BLaER1 treated with 17β-estradiol and CSF1 and Interleukin-3, amounts not matched to agents 10 nM and 100 nM (cell line): ENCODE measurements at regions not wholly inside any gene's neighbourhood (a gene's known extent, or its start where the extent isn't known, plus 50 kb on each side); places are given as distances from the start of the nearest gene placed in this dataset.

Source experiments
- H3K27ac ChIP-seq, 11 experiments: shearing (Covaris generic); formaldehyde crosslinking; 2 replicates each; pipeline ENCODE4 v1.8.1; 2022
- H3K27me3 ChIP-seq, 11 experiments: shearing (Covaris generic); formaldehyde crosslinking; 2 replicates each; pipeline ENCODE4 v1.8.1; 2022
- H3K36me3 ChIP-seq, 11 experiments: shearing (Covaris generic); formaldehyde crosslinking; 2 replicates each; pipeline ENCODE4 v1.8.1; 2022
- H3K4me1 ChIP-seq, 10 experiments: shearing (Covaris generic); formaldehyde crosslinking; 2 replicates each; pipeline ENCODE4 v1.8.1; 2022
- H3K4me2 ChIP-seq, 11 experiments: shearing (Covaris generic); formaldehyde crosslinking; 2 replicates each; pipeline ENCODE4 v1.8.1; 2022
- H3K4me3 ChIP-seq, 10 experiments: shearing (Covaris generic); formaldehyde crosslinking; 2 replicates each; pipeline ENCODE4 v1.8.1; 2022
- H3K9ac ChIP-seq, 11 experiments: shearing (Covaris generic); formaldehyde crosslinking; 2 replicates each; pipeline ENCODE4 v1.8.1; 2022
- H3K9me3 ChIP-seq, 11 experiments: shearing (Covaris generic); formaldehyde crosslinking; replicated peaks in 1 of 11; 2 replicates each; pipeline ENCODE4 v1.8.1; 2022
- H4K20me1 ChIP-seq, 11 experiments: shearing (Covaris generic); formaldehyde crosslinking; 2 replicates each; pipeline ENCODE4 v1.8.1; 2022
- Cebpa-rat ChIP-seq, 11 experiments: shearing (Covaris generic); IDR thresholded peaks; 2 replicates each; pipeline ENCODE4 v1.8.1; 2022

DNA sequence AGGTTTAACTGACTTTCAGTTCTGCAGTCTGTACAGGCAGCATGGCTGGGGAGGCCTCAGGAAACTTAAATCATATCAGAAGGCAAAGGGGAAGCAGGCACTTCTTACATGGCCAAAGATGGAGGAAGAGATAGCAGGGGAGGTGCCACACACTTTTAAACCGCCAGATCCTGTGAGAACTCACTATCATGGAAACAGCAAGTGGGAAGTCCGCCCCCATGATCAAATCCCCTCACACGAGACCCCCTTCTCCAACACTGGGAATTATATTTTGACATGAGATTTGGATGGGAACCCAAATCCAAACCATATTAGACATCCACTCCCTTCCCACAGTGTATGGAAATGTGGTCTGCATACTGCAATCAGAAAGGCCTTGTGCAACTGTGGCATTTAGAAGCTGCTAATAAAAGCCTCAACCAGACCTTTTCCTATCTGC is 148.2 kb downstream of the FCRL5 start:
- Histone ChIP-seq H3K4me2 (peak overlapping the region; percentile 13 to 83 (median 65); a peak in 20 of 22 replicates), H3K9ac (peak overlapping the region in 4 of 11 experiments; percentile 6 to 55 (median 22); a peak in 2 of 22 replicates), H3K4me1 (peaks cover 12 to 33% (median 25%) of the 10 kb centered on the region in 10 experiments), H3K4me3 (no peak overlapping the region), H4K20me1 (no peaks in the 10 kb centered on the region), H3K9me3 (peaks cover 0 to 12% (median 0%) of the 10 kb centered on the region in 11 experiments; a peak in 2 of 22 replicates), H3K27me3 (no peaks in the 10 kb centered on the region), H3K36me3 (no peaks in the 10 kb centered on the region), H3K27ac (peak overlapping the region in 6 of 11 experiments; percentile 3 to 75 (median 44); a peak in 9 of 22 replicates)
- no peak for TF ChIP-seq Cebpa-rat (IDR thresholded peaks at IDR 0.05)

DNA sequence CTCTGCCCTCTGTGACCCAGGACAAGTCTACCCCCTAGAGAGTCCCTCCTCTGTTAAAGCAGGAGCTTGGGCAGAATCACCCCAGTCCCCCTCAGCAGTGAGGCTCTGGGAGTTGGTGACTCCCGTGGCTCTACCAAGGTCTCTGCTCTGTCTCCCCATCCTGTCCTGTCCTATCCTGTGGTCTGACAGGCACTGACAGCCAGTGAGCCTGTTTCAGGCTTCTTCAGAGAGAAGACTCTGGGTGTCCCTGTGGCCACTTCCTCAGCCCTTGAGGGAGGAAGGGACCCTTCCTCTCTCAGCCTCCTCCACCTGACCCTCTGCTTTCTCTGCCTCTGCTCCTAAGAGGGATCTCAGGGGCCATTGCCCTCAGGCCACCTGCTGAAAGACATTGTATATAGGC is 148.7 kb downstream of the FCRL5 start:
- peaks cover 12 to 33% (median 25%) of the 10 kb centered on the region in 10 experiments for H3K4me1 ChIP-seq
- no peaks in the 10 kb centered on the region for H3K27me3 ChIP-seq
- H3K9me3 ChIP-seq, result peaks cover 0 to 12% (median 0%) of the 10 kb centered on the region in 11 experiments; a peak in 2 of 22 replicates
- peak overlapping the region in 7 of 11 experiments; percentile 3 to 75 (median 38); a peak in 10 of 22 replicates for H3K27ac ChIP-seq
- no peak for TF ChIP-seq Cebpa-rat (IDR thresholded peaks at IDR 0.05)
- H3K4me2 ChIP-seq, result peak overlapping the region; percentile 13 to 83 (median 65); a peak in 20 of 22 replicates
- no peak overlapping the region for H3K4me3 ChIP-seq
- no peaks in the 10 kb centered on the region for H4K20me1 ChIP-seq
- no peaks in the 10 kb centered on the region for H3K36me3 ChIP-seq
- peak overlapping the region in 4 of 11 experiments; percentile 6 to 55 (median 22); a peak in 5 of 22 replicates for H3K9ac ChIP-seq

DNA sequence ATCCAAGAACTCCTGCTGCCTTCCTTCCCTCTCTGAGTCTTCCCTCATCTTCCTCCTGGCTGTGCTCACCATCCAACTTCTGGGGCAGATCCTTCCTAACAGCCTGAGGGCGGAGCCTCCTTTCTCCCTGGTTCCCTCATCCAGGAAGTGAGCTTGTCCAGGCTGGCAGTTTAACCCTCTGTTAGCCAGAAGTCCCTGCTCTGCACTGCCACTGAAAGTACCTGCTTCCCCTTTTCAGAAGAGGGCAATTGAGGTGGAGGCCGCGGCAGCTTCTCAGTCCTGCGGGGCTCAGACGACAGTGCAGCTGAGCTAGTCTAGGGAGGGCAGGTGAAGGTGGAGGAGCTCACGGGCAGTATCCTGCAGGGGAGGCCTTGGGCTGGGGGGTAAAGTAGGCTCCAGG is 149.1 kb downstream of the FCRL5 start:
- H3K4me1 ChIP-seq, result peaks cover 12 to 33% (median 25%) of the 10 kb centered on the region in 10 experiments
- H4K20me1 ChIP-seq, result no peaks in the 10 kb centered on the region
- H3K27ac ChIP-seq, result peak overlapping the region in 7 of 11 experiments; percentile 3 to 75 (median 38); a peak in 10 of 22 replicates
- peak overlapping the region; percentile 13 to 83 (median 65); a peak in 20 of 22 replicates for H3K4me2 ChIP-seq
- peak overlapping the region in 3 of 11 experiments; percentile 6 to 55 (median 32); a peak in 5 of 22 replicates for H3K9ac ChIP-seq
- peaks cover 0 to 10% (median 0%) of the 10 kb centered on the region in 11 experiments; a peak in 2 of 22 replicates for H3K9me3 ChIP-seq
- no peaks in the 10 kb centered on the region for H3K36me3 ChIP-seq
- no peak for TF ChIP-seq Cebpa-rat (IDR thresholded peaks at IDR 0.05)
- no peak overlapping the region for H3K4me3 ChIP-seq
- no peaks in the 10 kb centered on the region for H3K27me3 ChIP-seq

DNA sequence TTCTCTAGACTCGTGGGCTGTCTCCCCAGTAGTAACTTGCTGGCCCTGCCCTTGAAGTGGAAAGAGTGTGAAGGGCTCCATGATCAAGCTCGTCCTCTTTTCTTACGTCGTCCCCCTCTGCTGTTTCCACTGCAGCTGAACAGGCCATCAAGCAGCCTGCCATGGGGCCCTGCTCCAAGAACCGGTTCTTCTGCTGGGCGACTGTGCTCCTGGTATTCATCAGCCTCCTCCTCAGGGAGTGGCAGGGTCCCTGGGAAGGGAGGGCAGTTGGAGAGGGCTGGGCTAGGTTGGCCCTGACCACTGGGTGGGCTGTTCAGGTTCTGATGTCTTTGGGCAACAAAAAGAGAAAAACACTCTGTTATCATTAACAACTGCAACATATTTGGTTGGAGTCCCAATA is 151.5 kb downstream of the FCRL5 start:
- Histone ChIP-seq H3K27me3 (no peaks in the 10 kb centered on the region), H3K9ac (no peak overlapping the region), H3K4me3 (no peak overlapping the region), H3K4me1 (peaks cover 12 to 33% (median 25%) of the 10 kb centered on the region in 10 experiments), H3K27ac (no peak overlapping the region), H4K20me1 (no peaks in the 10 kb centered on the region), H3K4me2 (no peak overlapping the region), H3K9me3 (no peaks in the 10 kb centered on the region), H3K36me3 (no peaks in the 10 kb centered on the region)
- TF ChIP-seq Cebpa-rat (IDR thresholded peaks at IDR 0.05), result no peak

DNA sequence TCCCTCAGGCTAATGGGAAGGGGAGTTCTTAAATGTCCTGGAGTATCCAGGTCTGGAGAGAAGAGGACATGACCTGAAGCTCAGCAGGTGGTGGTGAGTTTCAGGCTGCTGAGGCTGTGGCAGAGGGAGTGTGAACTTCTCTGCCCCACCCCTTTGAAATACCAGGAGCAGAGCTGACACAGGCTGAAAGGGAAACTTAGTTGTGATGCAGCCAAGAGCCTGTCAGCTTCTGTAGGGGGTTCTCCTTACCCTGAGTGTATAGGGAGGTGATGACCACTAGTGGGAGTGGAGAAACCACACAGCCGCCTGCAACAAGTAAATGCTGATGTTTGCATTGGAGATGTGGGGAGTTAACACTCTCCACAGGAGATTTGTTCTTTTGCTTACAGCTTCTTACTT is 152.3 kb downstream of the FCRL5 start:
- H3K9me3 ChIP-seq, result no peaks in the 10 kb centered on the region
- no peaks in the 10 kb centered on the region for H4K20me1 ChIP-seq
- no peaks in the 10 kb centered on the region for H3K27me3 ChIP-seq
- peaks cover 12 to 32% (median 25%) of the 10 kb centered on the region in 10 experiments for H3K4me1 ChIP-seq
- H3K27ac ChIP-seq, result no peak overlapping the region
- H3K4me3 ChIP-seq, result no peak overlapping the region
- no peak for TF ChIP-seq Cebpa-rat (IDR thresholded peaks at IDR 0.05)
- H3K36me3 ChIP-seq, result no peaks in the 10 kb centered on the region
- H3K9ac ChIP-seq, result no peak overlapping the region
- no peak overlapping the region for H3K4me2 ChIP-seq

DNA sequence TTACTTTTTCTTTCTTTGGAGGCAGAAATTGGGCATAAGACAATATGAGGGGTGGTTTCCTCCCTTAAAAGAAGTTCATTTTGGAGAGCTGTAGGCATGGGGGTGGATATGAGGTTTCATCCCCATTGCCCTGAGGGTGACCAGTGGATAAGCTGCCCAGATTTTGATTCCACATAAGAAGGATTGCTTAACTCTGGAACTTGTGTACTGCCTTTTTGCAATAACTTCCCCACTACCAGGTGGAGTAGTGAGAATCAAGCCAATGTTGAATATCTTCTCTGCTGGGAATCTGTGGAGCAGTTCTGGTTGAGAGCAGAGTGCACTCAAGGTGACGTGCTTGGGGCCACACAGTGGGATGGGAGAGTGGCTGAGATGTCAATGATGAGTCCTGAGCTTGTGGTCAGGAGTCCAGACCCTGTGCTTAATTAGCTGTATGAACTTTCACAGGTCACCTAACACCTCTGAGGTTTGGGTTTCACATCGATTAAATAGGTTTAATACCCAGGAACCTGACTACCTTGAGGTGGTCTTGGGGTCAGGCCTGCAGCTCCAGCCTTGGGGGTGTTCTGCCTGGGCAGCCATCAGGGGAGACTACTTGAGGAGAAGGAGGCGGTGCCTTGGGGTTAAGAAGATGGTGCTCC is 152.9 kb downstream of the FCRL5 start:
- no peak overlapping the region for H3K4me2 ChIP-seq
- no peaks in the 10 kb centered on the region for H3K36me3 ChIP-seq
- peaks cover 0 to 3% (median 0%) of the 10 kb centered on the region in 11 experiments; a peak in 1 of 22 replicates for H3K9me3 ChIP-seq
- H3K9ac ChIP-seq, result no peak overlapping the region
- H3K4me1 ChIP-seq, result peaks cover 12 to 30% (median 22%) of the 10 kb centered on the region in 10 experiments
- H3K27ac ChIP-seq, result no peak overlapping the region
- no peaks in the 10 kb centered on the region for H3K27me3 ChIP-seq
- TF ChIP-seq Cebpa-rat (IDR thresholded peaks at IDR 0.05), result no peak
- no peaks in the 10 kb centered on the region for H4K20me1 ChIP-seq
- no peak overlapping the region for H3K4me3 ChIP-seq

DNA sequence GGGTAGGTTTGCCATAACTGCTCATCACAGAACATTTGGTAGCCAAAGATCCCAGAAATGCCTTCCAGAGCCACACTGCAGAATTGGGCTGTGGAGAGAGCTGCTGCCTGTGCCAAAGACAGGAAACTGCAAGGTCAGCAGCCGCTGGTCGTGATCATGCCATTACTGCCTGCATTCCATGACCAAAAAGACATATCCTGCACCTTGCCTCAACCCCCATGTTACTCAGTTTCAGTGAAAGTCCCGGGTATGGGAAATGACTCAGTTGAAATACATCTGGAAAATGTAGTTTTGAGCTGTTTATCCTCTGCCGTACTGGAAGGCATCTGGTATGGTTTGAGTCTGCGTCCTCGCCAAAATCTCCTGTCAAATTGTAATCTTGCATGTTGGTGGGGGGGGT is 161.7 kb downstream of the FCRL5 start:
- Histone ChIP-seq H4K20me1 (no peaks in the 10 kb centered on the region), H3K4me3 (no peak overlapping the region), H3K9me3 (peaks cover 0 to 6% (median 0%) of the 10 kb centered on the region in 11 experiments; a peak in 3 of 22 replicates), H3K27ac (no peak overlapping the region), H3K4me2 (no peak overlapping the region), H3K36me3 (no peaks in the 10 kb centered on the region), H3K4me1 (no peaks in the 10 kb centered on the region), H3K9ac (no peak overlapping the region), H3K27me3 (no peaks in the 10 kb centered on the region)
- no peak for TF ChIP-seq Cebpa-rat (IDR thresholded peaks at IDR 0.05)

DNA sequence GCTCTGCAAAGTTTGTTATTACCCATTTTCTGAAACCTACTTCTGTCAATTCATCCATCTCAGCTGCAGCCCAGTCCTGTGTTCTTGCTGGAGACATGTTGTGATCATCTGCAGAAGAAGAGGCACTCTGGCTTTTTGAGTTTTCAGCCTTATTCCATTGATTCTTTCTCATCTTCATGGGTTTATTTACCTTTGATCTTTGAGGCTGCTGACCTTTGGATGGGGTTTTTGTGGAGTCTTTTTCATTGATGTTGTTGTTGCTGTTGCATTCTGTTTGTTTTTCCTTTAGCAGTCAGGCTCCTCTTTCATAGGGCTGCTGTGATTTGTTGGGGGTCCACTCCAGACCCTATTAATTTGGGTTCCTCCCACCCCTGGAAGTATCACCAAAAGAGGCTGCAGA is 164.3 kb downstream of the FCRL5 start:
- Histone ChIP-seq H3K27ac (no peak overlapping the region), H3K36me3 (no peaks in the 10 kb centered on the region), H3K4me2 (no peak overlapping the region), H3K4me1 (no peaks in the 10 kb centered on the region), H3K9me3 (peaks cover 0 to 6% (median 0%) of the 10 kb centered on the region in 11 experiments; a peak in 1 of 22 replicates), H4K20me1 (no peaks in the 10 kb centered on the region), H3K27me3 (no peaks in the 10 kb centered on the region), H3K4me3 (no peak overlapping the region), H3K9ac (no peak overlapping the region)
- TF ChIP-seq Cebpa-rat (IDR thresholded peaks at IDR 0.05), result no peak

DNA sequence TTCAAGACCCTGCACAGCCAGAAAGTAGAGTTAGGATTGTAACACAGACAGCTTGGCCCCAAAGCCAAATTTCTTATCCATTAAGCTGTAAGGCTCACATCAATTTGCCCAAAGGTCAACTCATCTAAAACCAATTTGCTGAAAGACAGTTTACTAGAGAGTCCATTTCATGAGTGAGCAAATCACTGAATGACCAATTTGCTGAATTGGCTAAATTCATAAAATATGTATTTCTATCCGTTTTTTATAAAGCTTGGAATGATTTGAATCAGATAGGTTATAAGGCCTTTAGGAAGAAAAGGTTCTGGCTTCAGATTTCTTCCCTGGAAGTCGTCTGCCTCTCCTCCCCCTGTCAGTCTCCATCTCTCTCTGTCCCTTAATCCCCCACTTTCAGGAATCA is 168.1 kb downstream of the FCRL5 start:
- Histone ChIP-seq H3K9me3 (no peaks in the 10 kb centered on the region), H3K9ac (no peak overlapping the region), H4K20me1 (no peaks in the 10 kb centered on the region), H3K27ac (no peak overlapping the region), H3K4me1 (peaks cover 0 to 6% (median 0%) of the 10 kb centered on the region in 10 experiments; a peak in 2 of 20 replicates), H3K4me2 (no peak overlapping the region), H3K4me3 (no peak overlapping the region), H3K27me3 (no peaks in the 10 kb centered on the region), H3K36me3 (no peaks in the 10 kb centered on the region)
- no peak for TF ChIP-seq Cebpa-rat (IDR thresholded peaks at IDR 0.05)
